ENCODE measurements at regions not wholly inside any gene's neighbourhood (a gene's known extent, or its start where the extent isn't known, plus 50 kb on each side); places are given as distances from the start of the nearest gene placed in this dataset.
"Not testable (repeated sequence)": the region's sequence is repeated elsewhere in the genome, so short reads cannot be mapped to it uniquely, and the experiment has no call there.

- no peak for TF ChIP-seq EZH2phosphoT487 (conservative IDR thresholded peaks at IDR 0.05; ENCODE audit: low read length)
- TF ChIP-seq, protein P1, sequence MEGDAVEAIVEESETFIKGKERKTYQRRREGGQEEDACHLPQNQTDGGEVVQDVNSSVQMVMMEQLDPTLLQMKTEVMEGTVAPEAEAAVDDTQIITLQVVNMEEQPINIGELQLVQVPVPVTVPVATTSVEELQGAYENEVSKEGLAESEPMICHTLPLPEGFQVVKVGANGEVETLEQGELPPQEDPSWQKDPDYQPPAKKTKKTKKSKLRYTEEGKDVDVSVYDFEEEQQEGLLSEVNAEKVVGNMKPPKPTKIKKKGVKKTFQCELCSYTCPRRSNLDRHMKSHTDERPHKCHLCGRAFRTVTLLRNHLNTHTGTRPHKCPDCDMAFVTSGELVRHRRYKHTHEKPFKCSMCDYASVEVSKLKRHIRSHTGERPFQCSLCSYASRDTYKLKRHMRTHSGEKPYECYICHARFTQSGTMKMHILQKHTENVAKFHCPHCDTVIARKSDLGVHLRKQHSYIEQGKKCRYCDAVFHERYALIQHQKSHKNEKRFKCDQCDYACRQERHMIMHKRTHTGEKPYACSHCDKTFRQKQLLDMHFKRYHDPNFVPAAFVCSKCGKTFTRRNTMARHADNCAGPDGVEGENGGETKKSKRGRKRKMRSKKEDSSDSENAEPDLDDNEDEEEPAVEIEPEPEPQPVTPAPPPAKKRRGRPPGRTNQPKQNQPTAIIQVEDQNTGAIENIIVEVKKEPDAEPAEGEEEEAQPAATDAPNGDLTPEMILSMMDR (IDR thresholded peaks at IDR 0.05; ENCODE audit: insufficient read depth, low read length, poor library complexity, severe bottlenecking), result no peak
- Histone ChIP-seq H3K36me3 (ENCODE audit: low read length) (no peaks in the 10 kb centered on the region), H3K9me3 (ENCODE audit: insufficient read depth, low read length) (no peaks in the 10 kb centered on the region), H3K4me3 (ENCODE audit: insufficient read depth, low read length, poor library complexity, severe bottlenecking) (no peak overlapping the region), H3K27me3 (ENCODE audit: low read length) (no peaks in the 10 kb centered on the region), H3K79me2 (ENCODE audit: insufficient read depth, low read length) (no peaks in the 10 kb centered on the region), H3K27ac (ENCODE audit: low read depth, low read length) (no peak overlapping the region), H3K9ac (ENCODE audit: low read length) (no peak overlapping the region), H4K20me1 (ENCODE audit: low read depth, low read length) (no peaks in the 10 kb centered on the region), H3F3A (ENCODE audit: insufficient read depth) (no peaks in the 10 kb centered on the region), H3K4me2 (ENCODE audit: low read depth, low read length, poor library complexity, severe bottlenecking) (no peak overlapping the region), H3K9me2 (replicated peaks; ENCODE audit: insufficient read depth, low read length) (no peaks in the 10 kb centered on the region), H2AFZ (ENCODE audit: low read depth, low read length, severe bottlenecking) (no peak overlapping the region)
Measured at GRCh38 chr9:82763656-82764055, 299.3 kb downstream of the RASEF start.

- no peaks in the 10 kb centered on the region for H3K27me3 ChIP-seq (ENCODE audit: low read length)
- H2AFZ ChIP-seq (ENCODE audit: low read depth, low read length, severe bottlenecking), result no peak overlapping the region
- H3K79me2 ChIP-seq (ENCODE audit: insufficient read depth, low read length), result no peaks in the 10 kb centered on the region
- H3K9ac ChIP-seq (ENCODE audit: low read length), result no peak overlapping the region
- no peak overlapping the region for H3K4me2 ChIP-seq (ENCODE audit: low read depth, low read length, poor library complexity, severe bottlenecking)
- no peaks in the 10 kb centered on the region for H3K36me3 ChIP-seq (ENCODE audit: low read length)
- H3K27ac ChIP-seq (ENCODE audit: low read depth, low read length), result no peak overlapping the region
- no peaks in the 10 kb centered on the region for H4K20me1 ChIP-seq (ENCODE audit: low read depth, low read length)
- no peaks in the 10 kb centered on the region for H3K9me3 ChIP-seq (ENCODE audit: insufficient read depth, low read length)
- TF ChIP-seq, protein P1 (IDR thresholded peaks at IDR 0.05; ENCODE audit: insufficient read depth, low read length, poor library complexity, severe bottlenecking), result no peak
- no peak overlapping the region for H3K4me3 ChIP-seq (ENCODE audit: insufficient read depth, low read length, poor library complexity, severe bottlenecking)
- H3F3A ChIP-seq (ENCODE audit: insufficient read depth), result no peaks in the 10 kb centered on the region
- H3K9me2 ChIP-seq (replicated peaks; ENCODE audit: insufficient read depth, low read length), result no peaks in the 10 kb centered on the region
Measured at GRCh38 chr9:82764061-82764668, 298.8 kb downstream of the RASEF start.

- not testable (repeated sequence) for H3K27ac ChIP-seq (ENCODE audit: low read depth, low read length); H3F3A ChIP-seq (ENCODE audit: insufficient read depth); H3K36me3 ChIP-seq (ENCODE audit: low read length); H4K20me1 ChIP-seq (ENCODE audit: low read depth, low read length); H3K4me2 ChIP-seq (ENCODE audit: low read depth, low read length, poor library complexity, severe bottlenecking); H3K9me2 ChIP-seq (replicated peaks; ENCODE audit: insufficient read depth, low read length); H3K4me3 ChIP-seq (ENCODE audit: insufficient read depth, low read length, poor library complexity, severe bottlenecking); H3K9me3 ChIP-seq (ENCODE audit: insufficient read depth, low read length); H3K9ac ChIP-seq (ENCODE audit: low read length); H3K79me2 ChIP-seq (ENCODE audit: insufficient read depth, low read length); H2AFZ ChIP-seq (ENCODE audit: low read depth, low read length, severe bottlenecking); H3K27me3 ChIP-seq (ENCODE audit: low read length)
Measured at GRCh38 chr9:82774707-82775231, 288.2 kb downstream of the RASEF start.

GRCh38 chr9:82776508-82776907 is 286.4 kb downstream of the RASEF start:
- Histone ChIP-seq H3K36me3 (ENCODE audit: low read length) (no peaks in the 10 kb centered on the region), H3K79me2 (ENCODE audit: insufficient read depth, low read length) (no peaks in the 10 kb centered on the region), H3K9me3 (ENCODE audit: insufficient read depth, low read length) (no peaks in the 10 kb centered on the region), H3K9ac (ENCODE audit: low read length) (no peak overlapping the region), H3F3A (ENCODE audit: insufficient read depth) (no peaks in the 10 kb centered on the region), H2AFZ (ENCODE audit: low read depth, low read length, severe bottlenecking) (no peak overlapping the region), H3K4me2 (ENCODE audit: low read depth, low read length, poor library complexity, severe bottlenecking) (no peak overlapping the region), H3K27ac (ENCODE audit: low read depth, low read length) (no peak overlapping the region), H3K4me3 (ENCODE audit: insufficient read depth, low read length, poor library complexity, severe bottlenecking) (no peak overlapping the region), H4K20me1 (ENCODE audit: low read depth, low read length) (no peaks in the 10 kb centered on the region), H3K9me2 (replicated peaks; ENCODE audit: insufficient read depth, low read length) (no peaks in the 10 kb centered on the region), H3K27me3 (ENCODE audit: low read length) (no peaks in the 10 kb centered on the region)
- TF ChIP-seq EZH2phosphoT487 (conservative IDR thresholded peaks at IDR 0.05; ENCODE audit: low read length), result no peak
- TF ChIP-seq, protein P1 (IDR thresholded peaks at IDR 0.05; ENCODE audit: insufficient read depth, low read length, poor library complexity, severe bottlenecking), result no peak
